ENCODE measurements at regions not wholly inside any gene's neighbourhood (a gene's known extent, or its start where the extent isn't known, plus 50 kb on each side); places are given as distances from the start of the nearest gene placed in this dataset.

GRCh38 chr6:144797881-144798589, 512.9 kb downstream of the UTRN start:
- Mint-ChIP-seq H3K27me3 (ENCODE audit: insufficient read depth, low read depth, poor library complexity) (no peaks in the 10 kb centered on the region), H3K27ac (no peak overlapping the region), H3K9me3 (peaks cover 4% of the 10 kb centered on the region; the same call in 1 of the 3 replicates), H3K4me1 (no peaks in the 10 kb centered on the region), H3K36me3 (ENCODE audit: low read depth) (peaks cover 26% of the 10 kb centered on the region), H3K4me3 (no peak overlapping the region)
- Histone ChIP-seq H3K36me3 (ENCODE audit: insufficient read depth) (peaks cover 4% of the 10 kb centered on the region; the same call in 1 of the 2 replicates), H3K27ac (ENCODE audit: low read depth) (no peak overlapping the region), H3K4me1 (ENCODE audit: insufficient read depth) (no peaks in the 10 kb centered on the region), H3K9me2 (ENCODE audit: insufficient read depth) (peaks cover 3% of the 10 kb centered on the region; the same call in 1 of the 2 replicates), H3K4me3 (no peak overlapping the region), H2AFZ (no peak overlapping the region), H3F3A (replicated peaks; ENCODE audit: low read depth) (no peaks in the 10 kb centered on the region), H3K4me2 (no peak overlapping the region), H3K27me3 (ENCODE audit: insufficient read depth) (no peaks in the 10 kb centered on the region), H4K20me1 (replicated peaks; ENCODE audit: insufficient read depth) (0 out of 2 replicates have a peak, but pooled peaks cover 3% of the 10 kb centered on the region), H3K79me2 (replicated peaks; ENCODE audit: insufficient read depth) (no peaks in the 10 kb centered on the region)
- TF ChIP-seq JUNB (IDR thresholded peaks at IDR 0.05; ENCODE audit: unreplicated experiment), result no peak
- TF ChIP-seq REST (IDR thresholded peaks at IDR 0.05; ENCODE audit: unreplicated experiment), result no peak
- no peak for TF ChIP-seq ZNF462 (CRISPR knock-in tag; IDR thresholded peaks at IDR 0.05)
- TF ChIP-seq ZNF331 (CRISPR knock-in tag; IDR thresholded peaks at IDR 0.05; ENCODE audit: low read depth), result no peak
- no peak for TF ChIP-seq NANOG (IDR thresholded peaks at IDR 0.05; ENCODE audit: borderline replicate concordance)
- no peak for TF ChIP-seq ETS1 (IDR thresholded peaks at IDR 0.05)
- no peak for TF ChIP-seq CREB1 (CRISPR knock-in tag; IDR thresholded peaks at IDR 0.05; ENCODE audit: low read depth)
- no peak for TF ChIP-seq POLR2AphosphoS5 (IDR thresholded peaks at IDR 0.05; ENCODE audit: low read depth)
- TF ChIP-seq ZNF114 (CRISPR knock-in tag; IDR thresholded peaks at IDR 0.05), result no peak
- no peak for TF ChIP-seq CTCF (conservative IDR thresholded peaks at IDR 0.05; ENCODE audit: low read depth in 2 of 2)
- no peak for TF ChIP-seq EZH2phosphoT487 (IDR thresholded peaks at IDR 0.05; ENCODE audit: unreplicated experiment)
- TF ChIP-seq STAT1 (IDR thresholded peaks at IDR 0.05; ENCODE audit: unreplicated experiment), result no peak
- TF ChIP-seq EZH2 (IDR thresholded peaks at IDR 0.05; ENCODE audit: low read depth, unreplicated experiment), result no peak
- no peak for DNase-seq (ENCODE audit: low spot score)
- no peak for ATAC-seq

All from GM23338 (cell line).